Erythroblast (primary cell): ENCODE measurements at regions not wholly inside any gene's neighbourhood (a gene's known extent, or its start where the extent isn't known, plus 50 kb on each side); places are given as distances from the start of the nearest gene placed in this dataset.

Experiments used
- GATA1 ChIP-seq: IDR thresholded peaks from 2 replicates; pipeline ENCODE4 v1.6.1; 2011; ENCODE audit warnings: low read depth, mild to moderate bottlenecking, control low read depth, low read length, moderate library complexity
- POLR2A ChIP-seq: IDR thresholded peaks from 2 replicates; pipeline ENCODE4 v1.6.1; 2011; ENCODE audit warnings: mild to moderate bottlenecking, low read length

GRCh38 chr12:94795520-94795919, 145.2 kb upstream of the TMCC3 start:
- no peak for TF ChIP-seq POLR2A
- no peak for TF ChIP-seq GATA1
